ENCODE measurements at regions not wholly inside any gene's neighbourhood (a gene's known extent, or its start where the extent isn't known, plus 50 kb on each side); places are given as distances from the start of the nearest gene placed in this dataset.

DNA sequence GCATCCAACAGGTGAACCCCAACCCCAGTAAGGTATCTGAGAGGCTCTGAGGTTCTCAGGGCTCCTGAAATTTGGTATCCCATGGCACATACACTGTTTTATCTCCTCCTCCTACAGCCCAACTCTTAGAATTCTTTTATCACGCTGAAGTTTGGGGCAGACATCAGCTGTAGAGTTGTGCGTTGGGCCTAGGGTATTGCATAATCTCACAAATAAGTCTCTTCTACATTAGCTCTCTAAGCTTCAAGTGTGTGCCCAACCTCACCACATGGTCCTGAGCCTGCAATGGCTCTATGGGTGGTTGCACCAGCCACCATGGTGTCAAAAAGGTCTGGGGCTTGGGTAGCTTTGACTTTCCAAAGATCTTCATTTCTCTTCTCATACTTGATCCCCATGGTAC is 603.0 kb downstream of the BUD13 start:
- ATAC-seq: no peak
- TF ChIP-seq ARNTL (CRISPR knock-in tag; IDR thresholded peaks at IDR 0.05; ENCODE audit: borderline replicate concordance, low read depth) (no peak), TOX (CRISPR knock-in tag; IDR thresholded peaks at IDR 0.05; ENCODE audit: borderline replicate concordance) (no peak), SNAI2 (CRISPR knock-in tag; IDR thresholded peaks at IDR 0.05) (no peak), PPARA (CRISPR knock-in tag; IDR thresholded peaks at IDR 0.05; ENCODE audit: borderline replicate concordance) (no peak), ZFP30 (CRISPR knock-in tag; IDR thresholded peaks at IDR 0.05) (no peak), TCF4 (CRISPR knock-in tag; IDR thresholded peaks at IDR 0.05; ENCODE audit: borderline replicate concordance) (no peak), ZFP3 (CRISPR knock-in tag; IDR thresholded peaks at IDR 0.05) (no peak), ISL1 (CRISPR knock-in tag; IDR thresholded peaks at IDR 0.05) (no peak), ESRRG (CRISPR knock-in tag; IDR thresholded peaks at IDR 0.05) (no peak), ZC3H10 (CRISPR knock-in tag; IDR thresholded peaks at IDR 0.05) (no peak), OSR1 (CRISPR knock-in tag; IDR thresholded peaks at IDR 0.05) (no peak), ZNF8 (CRISPR knock-in tag; IDR thresholded peaks at IDR 0.05) (no peak), ZNF70 (CRISPR knock-in tag; IDR thresholded peaks at IDR 0.05) (no peak)
- TF ChIP-seq, protein P1, sequence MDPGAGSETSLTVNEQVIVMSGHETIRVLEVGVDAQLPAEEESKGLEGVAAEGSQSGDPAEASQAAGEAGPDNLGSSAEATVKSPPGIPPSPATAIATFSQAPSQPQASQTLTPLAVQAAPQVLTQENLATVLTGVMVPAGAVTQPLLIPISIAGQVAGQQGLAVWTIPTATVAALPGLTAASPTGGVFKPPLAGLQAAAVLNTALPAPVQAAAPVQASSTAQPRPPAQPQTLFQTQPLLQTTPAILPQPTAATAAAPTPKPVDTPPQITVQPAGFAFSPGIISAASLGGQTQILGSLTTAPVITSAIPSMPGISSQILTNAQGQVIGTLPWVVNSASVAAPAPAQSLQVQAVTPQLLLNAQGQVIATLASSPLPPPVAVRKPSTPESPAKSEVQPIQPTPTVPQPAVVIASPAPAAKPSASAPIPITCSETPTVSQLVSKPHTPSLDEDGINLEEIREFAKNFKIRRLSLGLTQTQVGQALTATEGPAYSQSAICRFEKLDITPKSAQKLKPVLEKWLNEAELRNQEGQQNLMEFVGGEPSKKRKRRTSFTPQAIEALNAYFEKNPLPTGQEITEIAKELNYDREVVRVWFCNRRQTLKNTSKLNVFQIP (CRISPR knock-in tag; IDR thresholded peaks at IDR 0.05; ENCODE audit: borderline replicate concordance, low read depth): no peak
- TF ChIP-seq, protein P2, sequence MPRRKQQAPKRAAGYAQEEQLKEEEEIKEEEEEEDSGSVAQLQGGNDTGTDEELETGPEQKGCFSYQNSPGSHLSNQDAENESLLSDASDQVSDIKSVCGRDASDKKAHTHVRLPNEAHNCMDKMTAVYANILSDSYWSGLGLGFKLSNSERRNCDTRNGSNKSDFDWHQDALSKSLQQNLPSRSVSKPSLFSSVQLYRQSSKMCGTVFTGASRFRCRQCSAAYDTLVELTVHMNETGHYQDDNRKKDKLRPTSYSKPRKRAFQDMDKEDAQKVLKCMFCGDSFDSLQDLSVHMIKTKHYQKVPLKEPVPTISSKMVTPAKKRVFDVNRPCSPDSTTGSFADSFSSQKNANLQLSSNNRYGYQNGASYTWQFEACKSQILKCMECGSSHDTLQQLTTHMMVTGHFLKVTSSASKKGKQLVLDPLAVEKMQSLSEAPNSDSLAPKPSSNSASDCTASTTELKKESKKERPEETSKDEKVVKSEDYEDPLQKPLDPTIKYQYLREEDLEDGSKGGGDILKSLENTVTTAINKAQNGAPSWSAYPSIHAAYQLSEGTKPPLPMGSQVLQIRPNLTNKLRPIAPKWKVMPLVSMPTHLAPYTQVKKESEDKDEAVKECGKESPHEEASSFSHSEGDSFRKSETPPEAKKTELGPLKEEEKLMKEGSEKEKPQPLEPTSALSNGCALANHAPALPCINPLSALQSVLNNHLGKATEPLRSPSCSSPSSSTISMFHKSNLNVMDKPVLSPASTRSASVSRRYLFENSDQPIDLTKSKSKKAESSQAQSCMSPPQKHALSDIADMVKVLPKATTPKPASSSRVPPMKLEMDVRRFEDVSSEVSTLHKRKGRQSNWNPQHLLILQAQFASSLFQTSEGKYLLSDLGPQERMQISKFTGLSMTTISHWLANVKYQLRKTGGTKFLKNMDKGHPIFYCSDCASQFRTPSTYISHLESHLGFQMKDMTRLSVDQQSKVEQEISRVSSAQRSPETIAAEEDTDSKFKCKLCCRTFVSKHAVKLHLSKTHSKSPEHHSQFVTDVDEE (CRISPR knock-in tag; IDR thresholded peaks at IDR 0.05): no peak
- TF ChIP-seq, protein P3, sequence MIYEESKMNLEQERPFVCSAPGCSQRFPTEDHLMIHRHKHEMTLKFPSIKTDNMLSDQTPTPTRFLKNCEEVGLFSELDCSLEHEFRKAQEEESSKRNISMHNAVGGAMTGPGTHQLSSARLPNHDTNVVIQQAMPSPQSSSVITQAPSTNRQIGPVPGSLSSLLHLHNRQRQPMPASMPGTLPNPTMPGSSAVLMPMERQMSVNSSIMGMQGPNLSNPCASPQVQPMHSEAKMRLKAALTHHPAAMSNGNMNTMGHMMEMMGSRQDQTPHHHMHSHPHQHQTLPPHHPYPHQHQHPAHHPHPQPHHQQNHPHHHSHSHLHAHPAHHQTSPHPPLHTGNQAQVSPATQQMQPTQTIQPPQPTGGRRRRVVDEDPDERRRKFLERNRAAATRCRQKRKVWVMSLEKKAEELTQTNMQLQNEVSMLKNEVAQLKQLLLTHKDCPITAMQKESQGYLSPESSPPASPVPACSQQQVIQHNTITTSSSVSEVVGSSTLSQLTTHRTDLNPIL (CRISPR knock-in tag; IDR thresholded peaks at IDR 0.05; ENCODE audit: low read depth): no peak

DNA sequence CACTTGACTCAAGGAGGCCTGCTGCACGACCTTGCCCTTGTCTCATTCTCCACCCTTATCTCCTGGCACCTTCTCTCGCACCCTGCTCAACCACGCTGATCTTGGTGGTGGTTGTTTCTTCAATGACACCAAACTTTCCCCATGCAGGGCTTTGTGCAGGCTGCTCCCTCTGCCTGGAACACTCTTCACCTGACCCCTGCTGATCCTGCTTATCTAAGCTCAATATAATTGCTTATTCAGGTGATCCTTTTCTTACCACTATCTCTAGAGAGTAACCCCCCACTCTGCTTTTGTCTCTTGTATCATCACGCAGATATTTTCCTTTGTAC is 604.4 kb downstream of the BUD13 start:
- TF ChIP-seq SNAI2 (CRISPR knock-in tag; IDR thresholded peaks at IDR 0.05) (no peak), ARNTL (CRISPR knock-in tag; IDR thresholded peaks at IDR 0.05; ENCODE audit: borderline replicate concordance, low read depth) (no peak), CSDC2 (CRISPR knock-in tag; IDR thresholded peaks at IDR 0.05) (no peak), BACH2 (CRISPR knock-in tag; IDR thresholded peaks at IDR 0.05; ENCODE audit: borderline replicate concordance) (no peak), ZNF8 (CRISPR knock-in tag; IDR thresholded peaks at IDR 0.05) (no peak), ZFP30 (CRISPR knock-in tag; IDR thresholded peaks at IDR 0.05) (no peak), ZFP3 (CRISPR knock-in tag; IDR thresholded peaks at IDR 0.05) (no peak), GLIS3 (CRISPR knock-in tag; IDR thresholded peaks at IDR 0.05) (no peak), OSR1 (CRISPR knock-in tag; IDR thresholded peaks at IDR 0.05) (no peak), TCF4 (CRISPR knock-in tag; IDR thresholded peaks at IDR 0.05; ENCODE audit: borderline replicate concordance) (no peak), RARB (CRISPR knock-in tag; IDR thresholded peaks at IDR 0.05) (no peak), ZC3H10 (CRISPR knock-in tag; IDR thresholded peaks at IDR 0.05) (no peak), ESRRG (CRISPR knock-in tag; IDR thresholded peaks at IDR 0.05) (no peak), ZNF565 (CRISPR knock-in tag; conservative IDR thresholded peaks at IDR 0.05; ENCODE audit: low read depth) (no peak)
- TF ChIP-seq, protein P4, sequence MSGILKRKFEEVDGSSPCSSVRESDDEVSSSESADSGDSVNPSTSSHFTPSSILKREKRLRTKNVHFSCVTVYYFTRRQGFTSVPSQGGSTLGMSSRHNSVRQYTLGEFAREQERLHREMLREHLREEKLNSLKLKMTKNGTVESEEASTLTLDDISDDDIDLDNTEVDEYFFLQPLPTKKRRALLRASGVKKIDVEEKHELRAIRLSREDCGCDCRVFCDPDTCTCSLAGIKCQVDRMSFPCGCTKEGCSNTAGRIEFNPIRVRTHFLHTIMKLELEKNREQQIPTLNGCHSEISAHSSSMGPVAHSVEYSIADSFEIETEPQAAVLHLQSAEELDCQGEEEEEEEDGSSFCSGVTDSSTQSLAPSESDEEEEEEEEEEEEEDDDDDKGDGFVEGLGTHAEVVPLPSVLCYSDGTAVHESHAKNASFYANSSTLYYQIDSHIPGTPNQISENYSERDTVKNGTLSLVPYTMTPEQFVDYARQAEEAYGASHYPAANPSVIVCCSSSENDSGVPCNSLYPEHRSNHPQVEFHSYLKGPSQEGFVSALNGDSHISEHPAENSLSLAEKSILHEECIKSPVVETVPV (CRISPR knock-in tag; IDR thresholded peaks at IDR 0.05): no peak
- TF ChIP-seq, protein P1 (CRISPR knock-in tag; IDR thresholded peaks at IDR 0.05; ENCODE audit: borderline replicate concordance, low read depth): no peak
- TF ChIP-seq, protein P5, sequence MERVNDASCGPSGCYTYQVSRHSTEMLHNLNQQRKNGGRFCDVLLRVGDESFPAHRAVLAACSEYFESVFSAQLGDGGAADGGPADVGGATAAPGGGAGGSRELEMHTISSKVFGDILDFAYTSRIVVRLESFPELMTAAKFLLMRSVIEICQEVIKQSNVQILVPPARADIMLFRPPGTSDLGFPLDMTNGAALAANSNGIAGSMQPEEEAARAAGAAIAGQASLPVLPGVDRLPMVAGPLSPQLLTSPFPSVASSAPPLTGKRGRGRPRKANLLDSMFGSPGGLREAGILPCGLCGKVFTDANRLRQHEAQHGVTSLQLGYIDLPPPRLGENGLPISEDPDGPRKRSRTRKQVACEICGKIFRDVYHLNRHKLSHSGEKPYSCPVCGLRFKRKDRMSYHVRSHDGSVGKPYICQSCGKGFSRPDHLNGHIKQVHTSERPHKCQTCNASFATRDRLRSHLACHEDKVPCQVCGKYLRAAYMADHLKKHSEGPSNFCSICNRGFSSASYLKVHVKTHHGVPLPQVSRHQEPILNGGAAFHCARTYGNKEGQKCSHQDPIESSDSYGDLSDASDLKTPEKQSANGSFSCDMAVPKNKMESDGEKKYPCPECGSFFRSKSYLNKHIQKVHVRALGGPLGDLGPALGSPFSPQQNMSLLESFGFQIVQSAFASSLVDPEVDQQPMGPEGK (CRISPR knock-in tag; IDR thresholded peaks at IDR 0.05; ENCODE audit: borderline replicate concordance): no peak
- TF ChIP-seq, protein P3 (CRISPR knock-in tag; IDR thresholded peaks at IDR 0.05; ENCODE audit: low read depth): no peak
- ATAC-seq: no peak
